ENCODE measurements at regions not wholly inside any gene's neighbourhood (a gene's known extent, or its start where the extent isn't known, plus 50 kb on each side); places are given as distances from the start of the nearest gene placed in this dataset.

GRCh38 chr3:155019575-155019974, 60.5 kb upstream of the MME start:
- H3K27ac ChIP-seq (ENCODE audit: low read length in 2 of 2): no peak overlapping the region
- ChIA-PET CTCF (no interaction called here), POLR2A (no interaction called here)
- H2AFZ ChIP-seq (ENCODE audit: insufficient read depth, low read depth, low read length, poor library complexity, severe bottlenecking): no peak overlapping the region
- H3K9me3 ChIP-seq (ENCODE audit: control extremely low read depth in 1 of 3, control insufficient read depth in 2 of 3, insufficient read depth in 1 of 3, low read length in 2 of 3): no peaks in the 10 kb centered on the region
- 100% methylated on average over 1 of the region's 1 CpG for WGBS (ENCODE audit: insufficient coverage)
- no peaks in the 10 kb centered on the region for H4K20me1 ChIP-seq (ENCODE audit: control insufficient read depth, insufficient read depth, low read length, poor library complexity, severe bottlenecking)
- no peaks in the 10 kb centered on the region for H3K4me1 ChIP-seq (ENCODE audit: control insufficient read depth in 2 of 2, insufficient read depth in 2 of 2, low read length in 2 of 2)
- intact Hi-C loops (cut with micrococcal nuclease): no loop called here
- TF ChIP-seq CTCF (IDR thresholded peaks at IDR 0.05) (no peak), EZH2 (IDR thresholded peaks at IDR 0.05; ENCODE audit: borderline replicate concordance, insufficient read depth, low read depth, low read length, poor library complexity, severe bottlenecking) (no peak)
- no peak overlapping the region for H3K4me2 ChIP-seq (replicated peaks; ENCODE audit: low read depth, low read length, poor library complexity, severe bottlenecking)
- Mint-ChIP-seq H3K4me3 (no peak overlapping the region), H3K27ac (no peak overlapping the region), H3K4me1 (no peaks in the 10 kb centered on the region), H3K27me3 (no peaks in the 10 kb centered on the region), H3K9me3 (ENCODE audit: insufficient read depth) (no peaks in the 10 kb centered on the region)
- no peak overlapping the region for H3K9ac ChIP-seq (ENCODE audit: low read length)
- DNase-seq (no peak), ATAC-seq (ENCODE audit: low read depth) (no peak)
- no peak overlapping the region for H3K4me3 ChIP-seq (ENCODE audit: control extremely low read depth in 1 of 5, extremely low read depth in 1 of 5, insufficient read depth in 1 of 5, low read depth in 2 of 5, low read length in 4 of 5)
- no peaks in the 10 kb centered on the region for H3K36me3 ChIP-seq (replicated peaks in 1 of 2; ENCODE audit: control extremely low read depth in 1 of 2, control insufficient read depth in 1 of 2, extremely low read depth in 1 of 2, insufficient read depth in 2 of 2, low read length in 1 of 2)
- H3K27me3 ChIP-seq (replicated peaks in 1 of 4; ENCODE audit: control extremely low read depth in 1 of 4, control insufficient read depth in 3 of 4, insufficient read depth in 4 of 4, low read length in 3 of 4): no peaks in the 10 kb centered on the region
- no peaks in the 10 kb centered on the region for H3K79me2 ChIP-seq (ENCODE audit: control insufficient read depth, insufficient read depth, low read length)

- no peak for TF ChIP-seq EZH2 (IDR thresholded peaks at IDR 0.05; ENCODE audit: borderline replicate concordance, insufficient read depth, low read depth, low read length, poor library complexity, severe bottlenecking)
- no peak for TF ChIP-seq CTCF (IDR thresholded peaks at IDR 0.05)
- no peak overlapping the region for H3K27ac Mint-ChIP-seq
- no peaks in the 10 kb centered on the region for H4K20me1 ChIP-seq (ENCODE audit: control insufficient read depth, insufficient read depth, low read length, poor library complexity, severe bottlenecking)
- intact Hi-C loops (cut with micrococcal nuclease): no loop called here
- no peak overlapping the region for H3K27ac ChIP-seq (ENCODE audit: low read length in 2 of 2)
- no peaks in the 10 kb centered on the region for H3K79me2 ChIP-seq (ENCODE audit: control insufficient read depth, insufficient read depth, low read length)
- H3K9me3 ChIP-seq (ENCODE audit: control extremely low read depth in 1 of 3, control insufficient read depth in 2 of 3, insufficient read depth in 1 of 3, low read length in 2 of 3): no peaks in the 10 kb centered on the region
- no peaks in the 10 kb centered on the region for H3K4me1 Mint-ChIP-seq
- no peak overlapping the region for H3K4me3 ChIP-seq (ENCODE audit: control extremely low read depth in 1 of 5, extremely low read depth in 1 of 5, insufficient read depth in 1 of 5, low read depth in 2 of 5, low read length in 4 of 5)
- ChIA-PET CTCF (no interaction called here), POLR2A (no interaction called here)
- H3K36me3 ChIP-seq (replicated peaks in 1 of 2; ENCODE audit: control extremely low read depth in 1 of 2, control insufficient read depth in 1 of 2, extremely low read depth in 1 of 2, insufficient read depth in 2 of 2, low read length in 1 of 2): no peaks in the 10 kb centered on the region
- no peak overlapping the region for H3K9ac ChIP-seq (ENCODE audit: low read length)
- no peaks in the 10 kb centered on the region for H3K27me3 Mint-ChIP-seq
- H3K27me3 ChIP-seq (replicated peaks in 1 of 4; ENCODE audit: control extremely low read depth in 1 of 4, control insufficient read depth in 3 of 4, insufficient read depth in 4 of 4, low read length in 3 of 4): no peaks in the 10 kb centered on the region
- WGBS (ENCODE audit: insufficient coverage): no CpG with 5 or more reads among the region's 5 CpGs
- DNase-seq (no peak), ATAC-seq (ENCODE audit: low read depth) (no peak)
- H3K4me1 ChIP-seq (ENCODE audit: control insufficient read depth in 2 of 2, insufficient read depth in 2 of 2, low read length in 2 of 2): no peaks in the 10 kb centered on the region
- no peaks in the 10 kb centered on the region for H3K9me3 Mint-ChIP-seq (ENCODE audit: insufficient read depth)
- H3K4me2 ChIP-seq (replicated peaks; ENCODE audit: low read depth, low read length, poor library complexity, severe bottlenecking): no peak overlapping the region
- no peak overlapping the region for H2AFZ ChIP-seq (ENCODE audit: insufficient read depth, low read depth, low read length, poor library complexity, severe bottlenecking)
- no peak overlapping the region for H3K4me3 Mint-ChIP-seq
Observed at GRCh38 chr3:155018621-155019330, 61.3 kb upstream of the MME start.

Data from B cell (primary cell).